IMR-90 (cell line): ENCODE measurements at regions not wholly inside any gene's neighbourhood (a gene's known extent, or its start where the extent isn't known, plus 50 kb on each side); places are given as distances from the start of the nearest gene placed in this dataset.

Experiments
- ATAC-seq: fragments of 200-7000 bp; cut with Tn5 transposase; 2 replicates; pipeline ENCODE4 v1.9.1; 2020; ENCODE audit warnings: low read depth, mild to moderate bottlenecking, moderate library complexity
- BruUV-seq: library from RNA; stranded (reverse); fragments of 400-500 nt; replicated peaks from 2 replicates; lab custom pipeline; 2021; lab: Mats Ljungman, UMichigan
- CTCF ChIA-PET: fragments of 300-600 bp; formaldehyde crosslinking; extraction: SDS; loops from one replicate; lab custom pipeline; 2021; ENCODE audit warnings: antibody characterized with exemption; lab: Yijun Ruan, JAX
- POLR2A ChIA-PET: fragments of 300-600 bp; sonication (Branson Sonifier 250); formaldehyde crosslinking; loops from one replicate; lab custom pipeline; 2022; ENCODE audit warnings: antibody characterized with exemption; ENCODE audit not compliant: unreplicated experiment; lab: Charles Lee
- DNase-seq: peaks from one replicate; pipeline ENCODE4 v3.0.0; 2013
- H2AFZ ChIP-seq: replicated peaks from 2 replicates; pipeline ENCODE3; 2013; ENCODE audit warnings: low read length, mild to moderate bottlenecking; ENCODE audit not compliant: poor library complexity
- H2AK5ac ChIP-seq: 2 replicates; pipeline ENCODE4 v1.6.1; 2013; ENCODE audit warnings: low read depth, low read length, inconsistent platforms
- H2AK9ac ChIP-seq: replicated peaks from 2 replicates; pipeline ENCODE3; 2013; ENCODE audit warnings: mild to moderate bottlenecking, low read depth, low read length, moderate library complexity; ENCODE audit not compliant: poor library complexity
- H2BK120ac ChIP-seq: 2 replicates; pipeline ENCODE4 v1.6.1; 2013; ENCODE audit warnings: low read depth, low read length, inconsistent platforms
- H2BK15ac ChIP-seq: 3 replicates; pipeline ENCODE4 v1.6.1; 2013; ENCODE audit warnings: low read depth, low read length, inconsistent platforms
- H2BK20ac ChIP-seq: 2 replicates; pipeline ENCODE4 v1.6.1; 2013; ENCODE audit warnings: low read depth, mild to moderate bottlenecking, inconsistent platforms, low read length, moderate library complexity
- H2BK5ac ChIP-seq: 2 replicates; pipeline ENCODE4 v1.6.1; 2013; ENCODE audit warnings: mild to moderate bottlenecking, low read depth, low read length, inconsistent platforms; ENCODE audit not compliant: poor library complexity, severe bottlenecking
- H3K14ac ChIP-seq: replicated peaks from 2 replicates; pipeline ENCODE4 v1.6.1; 2013; ENCODE audit warnings: low read depth, low read length, inconsistent platforms
- H3K18ac ChIP-seq: 2 replicates; pipeline ENCODE4 v1.6.1; 2013; ENCODE audit warnings: low read depth, low read length, control low read depth
- H3K23ac ChIP-seq: 2 replicates; pipeline ENCODE4 v1.6.1; 2013; ENCODE audit warnings: low read depth, low read length, inconsistent platforms
- H3K27ac ChIP-seq: 2 replicates; pipeline ENCODE4 v1.5.1; 2013; ENCODE audit warnings: mild to moderate bottlenecking, control low read depth, low read length; ENCODE audit not compliant: insufficient read depth
- H3K27me3 ChIP-seq: 2 replicates; pipeline ENCODE4 v1.6.1; 2013; ENCODE audit warnings: low read length; ENCODE audit not compliant: control insufficient read depth, insufficient read depth
- H3K36me3 ChIP-seq: 2 replicates; pipeline ENCODE4 v1.6.1; 2013; ENCODE audit warnings: low read length, mixed read lengths; ENCODE audit not compliant: control insufficient read depth, insufficient read depth
- H3K4ac ChIP-seq: 2 replicates; pipeline ENCODE4 v1.6.1; 2013; ENCODE audit warnings: low read depth, low read length, inconsistent platforms
- H3K4me1 ChIP-seq: 2 replicates; pipeline ENCODE4 v1.6.1; 2013; ENCODE audit warnings: low read length, mixed read lengths; ENCODE audit not compliant: control insufficient read depth, insufficient read depth
- H3K4me2 ChIP-seq: 2 replicates; pipeline ENCODE4 v1.6.1; 2013; ENCODE audit warnings: low read depth, mild to moderate bottlenecking, control low read depth, low read length, moderate library complexity
- H3K4me3 ChIP-seq: 2 replicates; pipeline ENCODE4 v1.5.1; 2013; ENCODE audit warnings: low read depth, mild to moderate bottlenecking, control low read depth, low read length, moderate library complexity; ENCODE audit not compliant: insufficient read depth
- H3K56ac ChIP-seq: 2 replicates; pipeline ENCODE4 v1.6.1; 2013; ENCODE audit warnings: low read length, inconsistent platforms; ENCODE audit not compliant: insufficient read depth; ENCODE audit errors: extremely low read depth
- H3K79me1 ChIP-seq, 2 experiments: 2 replicates each; pipeline ENCODE4 v1.6.1; 2013; ENCODE audit warnings: low read length in 2 of 2, inconsistent platforms in 1 of 2, low read depth in 1 of 2
- H3K9ac ChIP-seq: 2 replicates; pipeline ENCODE4 v1.6.1; 2013; ENCODE audit warnings: low read depth, low read length, control low read depth
- H3K9me1 ChIP-seq: 2 replicates; pipeline ENCODE4 v1.6.1; 2013; ENCODE audit warnings: low read length, inconsistent platforms; ENCODE audit not compliant: insufficient read depth
- H3K9me3 ChIP-seq: 2 replicates; pipeline ENCODE4 v1.6.1; 2013; ENCODE audit warnings: low read length; ENCODE audit not compliant: control insufficient read depth, insufficient read depth
- H4K20me1 ChIP-seq: 2 replicates; pipeline ENCODE4 v1.6.1; 2013; ENCODE audit warnings: low read length, inconsistent platforms; ENCODE audit not compliant: insufficient read depth
- H4K5ac ChIP-seq: 2 replicates; pipeline ENCODE4 v1.6.1; 2013; ENCODE audit warnings: mild to moderate bottlenecking, low read depth, low read length, control low read depth
- H4K8ac ChIP-seq, 2 experiments: 2 replicates each; pipeline ENCODE4 v1.6.1; 2013; ENCODE audit warnings: low read depth in 2 of 2, low read length in 2 of 2, control low read depth in 1 of 2, inconsistent platforms in 1 of 2
- H4K91ac ChIP-seq: 2 replicates; pipeline ENCODE4 v1.6.1; 2013; ENCODE audit warnings: low read depth, low read length, inconsistent platforms; ENCODE audit not compliant: insufficient read depth
- ELK1 ChIP-seq: fragments of 150-350 bp; IDR thresholded peaks from 2 replicates; pipeline ENCODE4 v1.6.1; 2016; ENCODE audit warnings: low read depth, mild to moderate bottlenecking, low read length, moderate library complexity, borderline replicate concordance
- POLR2A ChIP-seq: IDR thresholded peaks from 2 replicates; pipeline ENCODE4 v1.6.1; 2012; ENCODE audit warnings: mild to moderate bottlenecking, low read depth, low read length
- WGBS, 2 experiments: methylation state at CpG; one replicate each; pipeline versions ENCODE4 v1.1.5 to v1.1.7; 2013; ENCODE audit warnings: missing lambda C conversion rate in 2 of 2; ENCODE audit not compliant: insufficient read length in 1 of 2; ENCODE audit errors: extremely low coverage in 2 of 2; 5-methylcytosine and 5-hydroxymethylcytosine counted together
- dilution Hi-C: fragments of 300-500 bp; cut with HindIII; formaldehyde crosslinking; loops from one replicate; pipeline ENCODE4 v1.14.3; 2018; ENCODE audit warnings: low sequenced_read_pairs; ENCODE audit not compliant: unreplicated experiment
- in situ Hi-C: fragments of 300-500 bp; cut with MboI; formaldehyde crosslinking; loops from 3 replicates; pipeline ENCODE4 v1.14.3; 2019; ENCODE audit warnings: low sequenced_read_pairs, inconsistent platforms, mixed read lengths
- intact Hi-C: fragments of 100-400 bp; cut with micrococcal nuclease; formaldehyde crosslinking; loops from 2 replicates; pipeline ENCODE4 v1.10.0; 2022

GRCh38 chr10:35268791-35269257 lies 67.5 kb upstream of the CCNY start:
- no peak overlapping the region for H3K23ac ChIP-seq
- dilution Hi-C loops (no loop called here), in situ Hi-C loops (no loop called here), intact Hi-C loops (no loop called here)
- no peak overlapping the region for H2BK20ac ChIP-seq
- no peak overlapping the region for H4K8ac ChIP-seq
- POLR2A ChIA-PET = no interaction called here
- H4K91ac ChIP-seq = no peak overlapping the region
- H4K5ac ChIP-seq = no peak overlapping the region
- BruUV-seq = no TSS peak
- no peak overlapping the region for H3K4ac ChIP-seq
- H2AFZ ChIP-seq = peak overlapping the region; percentile 8
- H3K18ac ChIP-seq = no peak overlapping the region
- H4K20me1 ChIP-seq = no peaks in the 10 kb centered on the region
- no peaks in the 10 kb centered on the region for H3K9me3 ChIP-seq
- H3K36me3 ChIP-seq = no peaks in the 10 kb centered on the region
- DNase-seq (no peak), ATAC-seq (no peak)
- CTCF ChIA-PET = no interaction called here
- TF ChIP-seq POLR2A (no peak), ELK1 (no peak)
- H3K9ac ChIP-seq = no peak overlapping the region
- no peak overlapping the region for H3K27ac ChIP-seq
- H3K27me3 ChIP-seq = no peaks in the 10 kb centered on the region
- H3K79me1 ChIP-seq = no peaks in the 10 kb centered on the region
- H3K56ac ChIP-seq = no peak overlapping the region
- no peak overlapping the region for H2BK15ac ChIP-seq
- no peak overlapping the region for H2AK5ac ChIP-seq
- H2BK120ac ChIP-seq = no peak overlapping the region
- no peak overlapping the region for H2AK9ac ChIP-seq
- H3K14ac ChIP-seq = no peak overlapping the region
- no peak overlapping the region for H2BK5ac ChIP-seq
- H3K4me1 ChIP-seq = peaks cover 6% of the 10 kb centered on the region
- WGBS, 2 experiments = no CpG with 5 or more reads among the region's 4 CpGs
- H3K9me1 ChIP-seq = no peaks in the 10 kb centered on the region
- H3K4me2 ChIP-seq = no peak overlapping the region
- no peak overlapping the region for H3K4me3 ChIP-seq
